Psoas muscle (tissue), 7 donors: ENCODE measurements at regions not wholly inside any gene's neighbourhood (a gene's known extent, or its start where the extent isn't known, plus 50 kb on each side); places are given as distances from the start of the nearest gene placed in this dataset.
"Not testable (repeated sequence)": the region's sequence is repeated elsewhere in the genome, so short reads cannot be mapped to it uniquely, and the experiment has no call there.

Experiments used
- ATAC-seq, 4 donors: fragments of 200-7000 bp; cut with Tn5 transposase; one replicate each; pipeline ENCODE4 v1.9.1; 2020; ENCODE audit warnings: moderate library complexity in 3 of 4, mild to moderate bottlenecking in 2 of 4
- DNase-seq, 2 donors: peaks; one replicate each; pipeline ENCODE4 v3.0.0-alpha.2; 2020
- H3K27ac ChIP-seq: fragments of 200-600 bp; one replicate; pipeline ENCODE4 v1.8.0; 2022
- H3K27me3 ChIP-seq, 3 donors: fragments of 200-600 bp in 1 of 3; one replicate each; pipeline versions ENCODE4 v1.6.1 to v1.8.0; 2013 to 2022; ENCODE audit warnings: low read length in 2 of 3, mild to moderate bottlenecking in 2 of 3, moderate library complexity in 1 of 3; ENCODE audit not compliant: insufficient read depth in 3 of 3
- H3K36me3 ChIP-seq, 2 donors: fragments of 200-600 bp in 1 of 2; one replicate each; pipeline versions ENCODE4 v1.6.1 to v1.8.0; 2013 to 2022; ENCODE audit warnings: low read depth in 1 of 2, mild to moderate bottlenecking in 1 of 2, moderate library complexity in 1 of 2; ENCODE audit not compliant: insufficient read depth in 1 of 2
- H3K4me1 ChIP-seq: fragments of 200-600 bp; one replicate; pipeline ENCODE4 v1.8.0; 2022
- H3K4me3 ChIP-seq: fragments of 200-600 bp; one replicate; pipeline ENCODE4 v1.8.0; 2022; ENCODE audit warnings: mild to moderate bottlenecking
- H3K9me3 ChIP-seq: fragments of 200-600 bp; one replicate; pipeline ENCODE4 v1.8.0; 2022
- WGBS, 3 donors: extraction: QIAGEN DNeasy Blood & Tissue Kit; methylation state at CpG; one replicate each; pipeline versions ENCODE4 v1.1.6 to v1.1.7; 2013; 5-methylcytosine and 5-hydroxymethylcytosine counted together
- intact Hi-C, 2 donors: fragments of 100-400 bp; cut with DNase I; formaldehyde crosslinking; loops; one replicate each; pipeline versions ENCODE4 v1.11.0 to v1.14.2; 2022
- TF ChIP-seq, protein P1 (sequence below): fragments of 200-600 bp; IDR thresholded peaks from one replicate; pipeline ENCODE4 v1.8.0; 2022; ENCODE audit warnings: antibody characterized with exemption
- donor health status: healthy with polysubstance abuse.
- donor health status: DM: no; HTN: no; CAD: no; lungs with moderate emphysema.
- donor health status: Bipolar disorder and iron deficiency.
- donor health status: healthy.
- donor health status: DM: yes; HTN: yes; CAD: no.
- donor health status: DM: no; HTN: no; CAD: no.
- donor health status: DM: yes; HTN: yes; CAD: no.

DNA sequence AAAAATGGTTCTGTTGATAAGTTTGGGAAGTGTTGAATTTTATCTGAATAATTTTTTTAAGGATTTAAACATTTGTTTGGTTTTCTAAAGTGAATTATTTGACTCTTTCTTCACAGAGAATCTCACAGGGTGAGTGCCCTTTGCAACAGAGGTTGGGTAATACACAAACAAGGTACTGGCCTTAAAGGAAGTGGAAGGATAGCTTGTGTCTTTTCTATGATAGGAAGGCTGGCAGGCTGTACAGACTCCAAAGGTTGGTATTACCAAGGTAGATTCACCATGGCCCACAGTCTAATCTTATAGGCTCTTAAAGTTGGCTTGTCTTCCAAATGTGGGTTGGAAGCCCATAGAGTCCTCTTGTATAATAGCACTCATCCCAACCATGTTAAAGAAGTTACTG, 311.5 kb downstream of the SV2B start:
- Histone ChIP-seq H3K27ac (no peak overlapping the region), H3K4me1 (peaks cover 19% of the 10 kb centered on the region), H3K4me3 (no peak overlapping the region), H3K36me3 (no peaks in the 10 kb centered on the region), H3K9me3 (no peaks in the 10 kb centered on the region), H3K27me3 (no peaks in the 10 kb centered on the region)
- intact Hi-C loops: no loop called here
- DNase-seq (no peak), ATAC-seq (no peak)
- TF ChIP-seq, protein P1, sequence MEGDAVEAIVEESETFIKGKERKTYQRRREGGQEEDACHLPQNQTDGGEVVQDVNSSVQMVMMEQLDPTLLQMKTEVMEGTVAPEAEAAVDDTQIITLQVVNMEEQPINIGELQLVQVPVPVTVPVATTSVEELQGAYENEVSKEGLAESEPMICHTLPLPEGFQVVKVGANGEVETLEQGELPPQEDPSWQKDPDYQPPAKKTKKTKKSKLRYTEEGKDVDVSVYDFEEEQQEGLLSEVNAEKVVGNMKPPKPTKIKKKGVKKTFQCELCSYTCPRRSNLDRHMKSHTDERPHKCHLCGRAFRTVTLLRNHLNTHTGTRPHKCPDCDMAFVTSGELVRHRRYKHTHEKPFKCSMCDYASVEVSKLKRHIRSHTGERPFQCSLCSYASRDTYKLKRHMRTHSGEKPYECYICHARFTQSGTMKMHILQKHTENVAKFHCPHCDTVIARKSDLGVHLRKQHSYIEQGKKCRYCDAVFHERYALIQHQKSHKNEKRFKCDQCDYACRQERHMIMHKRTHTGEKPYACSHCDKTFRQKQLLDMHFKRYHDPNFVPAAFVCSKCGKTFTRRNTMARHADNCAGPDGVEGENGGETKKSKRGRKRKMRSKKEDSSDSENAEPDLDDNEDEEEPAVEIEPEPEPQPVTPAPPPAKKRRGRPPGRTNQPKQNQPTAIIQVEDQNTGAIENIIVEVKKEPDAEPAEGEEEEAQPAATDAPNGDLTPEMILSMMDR: no peak

DNA sequence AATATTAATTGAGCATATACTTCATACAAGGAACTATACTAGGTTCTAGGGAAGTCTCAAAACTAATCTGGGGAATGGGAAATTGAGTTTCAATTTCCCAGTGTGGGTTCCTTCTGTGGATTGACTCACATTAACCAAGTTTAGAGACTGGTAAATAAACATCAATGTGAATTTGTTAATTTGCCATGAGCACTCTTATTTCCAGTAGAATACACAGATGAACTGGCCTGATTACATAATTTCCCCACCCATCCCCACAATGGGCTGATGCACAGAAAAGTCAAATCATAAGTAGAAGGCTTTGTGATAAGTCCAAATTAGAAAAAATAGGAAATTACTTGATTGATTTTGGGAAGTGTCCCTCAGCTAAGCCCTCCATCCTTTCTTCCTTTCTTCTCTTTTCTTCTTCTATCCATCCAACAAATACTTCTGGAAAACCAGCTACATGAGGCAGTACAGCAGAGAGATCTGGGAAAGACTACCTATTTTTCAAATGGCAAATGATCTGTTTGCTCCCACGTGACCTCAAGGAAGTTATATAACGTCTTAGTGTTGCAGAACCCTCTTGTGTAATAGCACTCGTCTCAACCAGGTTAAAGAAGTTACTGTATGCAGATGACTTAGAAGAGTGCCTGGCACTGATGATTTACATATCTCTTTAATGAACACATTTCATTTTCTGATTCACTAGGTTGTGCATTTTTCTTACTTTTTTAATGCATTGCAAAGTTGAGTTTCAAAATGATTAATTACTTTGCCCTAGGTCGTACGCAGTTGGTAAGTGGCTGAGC, 312.3 kb downstream of the SV2B start:
- Histone ChIP-seq H3K36me3 (no peaks in the 10 kb centered on the region), H3K4me3 (no peak overlapping the region), H3K27ac (no peak overlapping the region), H3K4me1 (peaks cover 14% of the 10 kb centered on the region), H3K9me3 (no peaks in the 10 kb centered on the region), H3K27me3 (no peaks in the 10 kb centered on the region)
- ATAC-seq (no peak), DNase-seq (no peak)
- intact Hi-C loops: no loop called here
- TF ChIP-seq, protein P1: no peak
- 45 to 55% (median 50%) methylated on average over 5 of the region's 5 CpGs for WGBS, 3 donors

DNA sequence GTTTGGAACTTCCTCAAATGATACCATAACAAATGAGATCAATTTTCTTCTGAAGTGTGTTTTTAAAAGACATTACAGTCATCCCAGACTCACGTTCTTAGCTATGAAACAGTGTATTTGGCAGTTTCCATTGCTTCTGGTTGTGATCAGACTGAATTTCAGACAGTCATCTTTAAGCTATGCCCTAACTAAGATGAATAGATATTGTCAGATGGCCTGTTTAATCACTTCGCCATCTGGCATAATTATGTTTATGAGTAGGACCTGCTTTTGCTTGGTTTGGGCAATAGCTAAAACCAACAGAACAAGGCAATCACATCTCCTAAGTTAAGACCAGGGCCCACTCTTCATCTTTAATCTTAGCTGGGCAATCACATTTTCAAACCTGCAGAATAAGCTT, 313.1 kb downstream of the SV2B start:
- Histone ChIP-seq H3K9me3 (no peaks in the 10 kb centered on the region), H3K27ac (no peak overlapping the region), H3K4me1 (peaks cover 9% of the 10 kb centered on the region), H3K27me3 (no peaks in the 10 kb centered on the region), H3K36me3 (no peaks in the 10 kb centered on the region), H3K4me3 (no peak overlapping the region)
- TF ChIP-seq, protein P1: no peak
- WGBS, 3 donors: 52 to 65% (median 58%) methylated on average over 2 of the region's 2 CpGs
- intact Hi-C loops: no loop called here
- DNase-seq (no peak), ATAC-seq (no peak)

GRCh38 chr15:91414124-91414523, 314.1 kb downstream of the SV2B start:
- intact Hi-C loops: no loop called here
- ATAC-seq (no peak), DNase-seq (no peak)
- TF ChIP-seq, protein P1: no peak
- H3K27ac ChIP-seq: no peak overlapping the region
- no peaks in the 10 kb centered on the region for H3K36me3 ChIP-seq
- no peaks in the 10 kb centered on the region for H3K9me3 ChIP-seq
- no peaks in the 10 kb centered on the region for H3K27me3 ChIP-seq
- H3K4me3 ChIP-seq: no peak overlapping the region
- H3K4me1 ChIP-seq: no peaks in the 10 kb centered on the region
- 90 to 95% (median 92%) methylated on average over 2 of the region's 2 CpGs for WGBS, 3 donors

- not testable (repeated sequence) for H3K27me3 ChIP-seq, H3K27ac ChIP-seq, DNase-seq, H3K9me3 ChIP-seq, H3K4me3 ChIP-seq, ATAC-seq, H3K36me3 ChIP-seq, H3K4me1 ChIP-seq
- intact Hi-C loops: loop anchor here in 1 of 2 donors (5.0 kb wide), 1 partner anchor 52 kb away; no protein-coding TSS in a partner anchor
- WGBS, 3 donors: 77 to 92% (median 84%) methylated on average over 4 of the region's 4 CpGs
These were observed 315.2 kb downstream of the SV2B start for GRCh38 chr15:91415258-91415657.
